ENCODE measurements at regions not wholly inside any gene's neighbourhood (a gene's known extent, or its start where the extent isn't known, plus 50 kb on each side); places are given as distances from the start of the nearest gene placed in this dataset.
"Not testable (repeated sequence)": the region's sequence is repeated elsewhere in the genome, so short reads cannot be mapped to it uniquely, and the experiment has no call there.

- not testable (repeated sequence) for DNase-seq (ENCODE audit: low spot score)
Observed at GRCh38 chr2:89874810-89875595, 1183.5 kb downstream of the RPIA start.

GRCh38 chr2:89876445-89876844, 1185.0 kb downstream of the RPIA start:
- not testable (repeated sequence) for DNase-seq (ENCODE audit: low spot score)

- DNase-seq (ENCODE audit: low spot score) = not testable (repeated sequence)
Observed at GRCh38 chr2:89876878-89877277, 1185.4 kb downstream of the RPIA start.

GRCh38 chr2:89882880-89883279, 1191.4 kb downstream of the RPIA start:
- not testable (repeated sequence) for DNase-seq (ENCODE audit: low spot score)

- DNase-seq (ENCODE audit: low spot score) = not testable (repeated sequence)
Observed at GRCh38 chr2:89883624-89884023, 1192.2 kb downstream of the RPIA start.

GRCh38 chr2:89885071-89885470, 1193.6 kb downstream of the RPIA start:
- DNase-seq (ENCODE audit: low spot score) = not testable (repeated sequence)

- DNase-seq (ENCODE audit: low spot score) = not testable (repeated sequence)
Observed at GRCh38 chr2:89888693-89889092, 1197.2 kb downstream of the RPIA start.

- not testable (repeated sequence) for DNase-seq (ENCODE audit: low spot score)
Observed at GRCh38 chr2:89890185-89890773, 1198.8 kb downstream of the RPIA start.

GRCh38 chr2:89894988-89895387, 1203.5 kb downstream of the RPIA start:
- not testable (repeated sequence) for DNase-seq (ENCODE audit: low spot score)

- not testable (repeated sequence) for DNase-seq (ENCODE audit: low spot score)
Observed at GRCh38 chr2:89895629-89896028, 1204.2 kb downstream of the RPIA start.

GRCh38 chr2:89927018-89927417, 1235.5 kb downstream of the RPIA start:
- not testable (repeated sequence) for DNase-seq (ENCODE audit: low spot score)

GRCh38 chr2:89935436-89935835, 1244.0 kb downstream of the RPIA start:
- DNase-seq (ENCODE audit: low spot score) = not testable (repeated sequence)

GRCh38 chr2:89936011-89936410, 1244.5 kb downstream of the RPIA start:
- not testable (repeated sequence) for DNase-seq (ENCODE audit: low spot score)

- DNase-seq (ENCODE audit: low spot score) = not testable (repeated sequence)
Observed at GRCh38 chr2:89936559-89936958, 1245.1 kb downstream of the RPIA start.

- not testable (repeated sequence) for DNase-seq (ENCODE audit: low spot score)
Observed at GRCh38 chr2:89938756-89939155, 1247.3 kb downstream of the RPIA start.

GRCh38 chr2:89944267-89944666, 1252.8 kb downstream of the RPIA start:
- not testable (repeated sequence) for DNase-seq (ENCODE audit: low spot score)

GRCh38 chr2:89945004-89945616, 1253.6 kb downstream of the RPIA start:
- not testable (repeated sequence) for DNase-seq (ENCODE audit: low spot score)

GRCh38 chr2:89947208-89947815, 1255.8 kb downstream of the RPIA start:
- not testable (repeated sequence) for DNase-seq (ENCODE audit: low spot score)

GRCh38 chr2:89948102-89948501, 1256.6 kb downstream of the RPIA start:
- DNase-seq (ENCODE audit: low spot score) = not testable (repeated sequence)

- not testable (repeated sequence) for DNase-seq (ENCODE audit: low spot score)
Observed at GRCh38 chr2:89950807-89951206, 1259.3 kb downstream of the RPIA start.

GRCh38 chr2:89957236-89957635, 1265.8 kb downstream of the RPIA start:
- DNase-seq (ENCODE audit: low spot score) = not testable (repeated sequence)

- not testable (repeated sequence) for DNase-seq (ENCODE audit: low spot score)
Observed at GRCh38 chr2:89959729-89960378, 1268.4 kb downstream of the RPIA start.
